ENCODE measurements at regions not wholly inside any gene's neighbourhood (a gene's known extent, or its start where the extent isn't known, plus 50 kb on each side); places are given as distances from the start of the nearest gene placed in this dataset.

- TF ChIP-seq TFDP1 (CRISPR knock-in tag; IDR thresholded peaks at IDR 0.05; ENCODE audit: borderline replicate concordance) (no peak), ZNF709 (CRISPR knock-in tag; IDR thresholded peaks at IDR 0.05) (no peak), SCMH1 (CRISPR knock-in tag; IDR thresholded peaks at IDR 0.05; ENCODE audit: borderline replicate concordance) (no peak), ZNF761 (CRISPR knock-in tag; conservative IDR thresholded peaks at IDR 0.05) (no peak), FOXO1 (CRISPR knock-in tag; IDR thresholded peaks at IDR 0.05) (no peak)
These were observed 94.9 kb upstream of the TECRL start (continued) for GRCh38 chr4:64503945-64504675.

- WGBS (ENCODE audit: low lambda C conversion rate) = 10% methylated on average over 2 of the region's 2 CpGs
- no peaks in the 10 kb centered on the region for H3K36me3 ChIP-seq (replicated peaks in 1 of 2; ENCODE audit: control insufficient read depth in 1 of 2, insufficient read depth in 2 of 2, low read length in 2 of 2)
- ChIA-PET CTCF (ENCODE audit: low intra/inter-chr PET ratio, low total read pairs) (no interaction called here), POLR2A (no interaction called here)
- FAIRE-seq (no peak), ATAC-seq (no peak), DNase-seq (ENCODE audit: low spot score) (no peak)
- no peak overlapping the region for H3K27ac ChIP-seq (ENCODE audit: extremely low read length, insufficient read depth, low read length)
- in situ Hi-C loops (cut with HindIII; ENCODE audit: extremely low pct_ligation_motif_present, low pct_unique_long_range_greater_than_20kb) (no loop called here), intact Hi-C loops (cut with micrococcal nuclease; ENCODE audit: unreplicated experiment) (no loop called here)
- no peak overlapping the region for H3K9ac ChIP-seq (ENCODE audit: insufficient read depth, low read depth, low read length)
- no peak overlapping the region for H3K4me3 ChIP-seq (replicated peaks in 1 of 3; ENCODE audit: insufficient read depth in 1 of 3, low read depth in 2 of 3, low read length in 3 of 3)
- H3K4me2 ChIP-seq (ENCODE audit: low read depth, low read length) = no peak overlapping the region
- no peaks in the 10 kb centered on the region for H4K20me1 ChIP-seq (ENCODE audit: insufficient read depth, low read length)
- peaks cover 6% of the 10 kb centered on the region for H3K4me1 ChIP-seq (ENCODE audit: insufficient read depth, low read length)
- BruUV-seq (replicated peaks) = no TSS peak
- no peak overlapping the region for H2AFZ ChIP-seq (ENCODE audit: low read length)
- no peaks in the 10 kb centered on the region for H3K79me2 ChIP-seq (ENCODE audit: insufficient read depth, low read length)
- H3K27me3 ChIP-seq (ENCODE audit: control insufficient read depth in 1 of 2, insufficient read depth in 2 of 2, low read length in 2 of 2) = no peaks in the 10 kb centered on the region
- H3K9me3 ChIP-seq (ENCODE audit: low read length) = no peaks in the 10 kb centered on the region
- no peak for TF ChIP-seq FOSL2 (CRISPR knock-in tag; IDR thresholded peaks at IDR 0.05)
- no peak for TF ChIP-seq JDP2 (CRISPR knock-in tag; IDR thresholded peaks at IDR 0.05; ENCODE audit: borderline replicate concordance)
- TF ChIP-seq HOXA3 (CRISPR knock-in tag; IDR thresholded peaks at IDR 0.05) = no peak
- TF ChIP-seq SIN3A (IDR thresholded peaks at IDR 0.05; ENCODE audit: borderline replicate concordance, low read depth, low read length) = no peak
- no peak for TF ChIP-seq ZBTB2 (CRISPR knock-in tag; IDR thresholded peaks at IDR 0.05; ENCODE audit: low read depth)
- TF ChIP-seq TIGD3 (CRISPR knock-in tag; IDR thresholded peaks at IDR 0.05; ENCODE audit: borderline replicate concordance) = no peak
- TF ChIP-seq STAT5B (CRISPR knock-in tag; IDR thresholded peaks at IDR 0.05) = no peak
- no peak for TF ChIP-seq IKZF4 (CRISPR knock-in tag; IDR thresholded peaks at IDR 0.05; ENCODE audit: borderline replicate concordance, low read depth, not compliant biosample characterization)
- TF ChIP-seq ARID5B (CRISPR knock-in tag; IDR thresholded peaks at IDR 0.05) = no peak
- no peak for TF ChIP-seq ZNF777 (CRISPR knock-in tag; IDR thresholded peaks at IDR 0.05)
- no peak for TF ChIP-seq ZNF724P (CRISPR knock-in tag; IDR thresholded peaks at IDR 0.05; ENCODE audit: borderline replicate concordance)
These were observed 94.2 kb upstream of the TECRL start for GRCh38 chr4:64503416-64503815.

Measured in HepG2 (cell line).